K562 (cell line): ENCODE measurements at regions not wholly inside any gene's neighbourhood (a gene's known extent, or its start where the extent isn't known, plus 50 kb on each side); places are given as distances from the start of the nearest gene placed in this dataset.

Experiments
- ARID4B ChIP-seq: sonication (generic); formaldehyde crosslinking; IDR thresholded peaks from 2 replicates; pipeline ENCODE4 v1.8.0; 2022; ENCODE audit warnings: mild to moderate bottlenecking, missing genetic modification reagents
- CTCF ChIP-seq, 3 experiments: IDR thresholded peaks in 2 of 3; conservative IDR thresholded peaks in 1 of 3; 2 replicates each; pipeline ENCODE4 v1.5.1; 2011 to 2012; ENCODE audit warnings: low read length in 3 of 3, mild to moderate bottlenecking in 3 of 3, control low read depth in 2 of 3, improper control_type of control experiment in 1 of 3, inconsistent platforms in 1 of 3, low read depth in 1 of 3, mixed read lengths in 1 of 3, moderate library complexity in 1 of 3; ENCODE audit not compliant: insufficient read depth in 2 of 3
- ESRRA ChIP-seq: fragments of 450-650 bp; IDR thresholded peaks from 2 replicates; pipeline ENCODE4 v1.6.1; 2014; ENCODE audit warnings: low read depth, mild to moderate bottlenecking, moderate library complexity, borderline replicate concordance
- HMGXB4 ChIP-seq: sonication (generic); formaldehyde crosslinking; IDR thresholded peaks from 2 replicates; pipeline ENCODE4 v1.8.1; 2023; ENCODE audit warnings: mild to moderate bottlenecking, missing genetic modification reagents
- MTA3 ChIP-seq: fragments of 450-650 bp; formaldehyde crosslinking; IDR thresholded peaks from 2 replicates; pipeline ENCODE4 v1.6.1; 2017; ENCODE audit warnings: mild to moderate bottlenecking, borderline replicate concordance
- NFXL1 ChIP-seq: fragments of 450-650 bp; formaldehyde crosslinking; IDR thresholded peaks from 2 replicates; pipeline ENCODE4 v1.4.0; 2021; ENCODE audit warnings: mild to moderate bottlenecking
- SAP30 ChIP-seq: fragments of 200-600 bp; sonication (generic); IDR thresholded peaks from 2 replicates; pipeline ENCODE4 v1.6.1; 2012; ENCODE audit warnings: borderline replicate concordance, low read depth, mild to moderate bottlenecking, moderate library complexity, low read length, control low read depth, inconsistent platforms; ENCODE audit not compliant: insufficient read depth, poor library complexity, severe bottlenecking
- SRF ChIP-seq, 2 experiments: fragments of 250-450, 450-650 bp in 1 of 2; sonication (Bioruptor Pico) in 1 of 2; sonication (generic) in 1 of 2; formaldehyde crosslinking; IDR thresholded peaks; 2 replicates each; pipeline versions ENCODE4 v1.5.0 to v1.5.1; 2020 to 2022; ENCODE audit warnings: mild to moderate bottlenecking in 1 of 2, missing genetic modification reagents in 1 of 2
- TEAD4 ChIP-seq, 2 experiments: sonication (generic) in 1 of 2; formaldehyde crosslinking in 1 of 2; IDR thresholded peaks; 2 replicates each; pipeline versions ENCODE4 v1.6.1 to v1.8.0; 2012 to 2022; ENCODE audit warnings: borderline replicate concordance in 1 of 2, inconsistent platforms in 1 of 2, low read length in 1 of 2, mild to moderate bottlenecking in 1 of 2, missing genetic modification reagents in 1 of 2
- UBTF ChIP-seq, 2 experiments: IDR thresholded peaks; 2 replicates each; pipeline ENCODE4 v1.6.1; 2012; ENCODE audit warnings: improper control_type of control experiment in 2 of 2, low read depth in 2 of 2, low read length in 2 of 2, borderline replicate concordance in 1 of 2
- YBX1 ChIP-seq: fragments of 450-650 bp; IDR thresholded peaks from 2 replicates; pipeline ENCODE4 v1.7.1; 2016; ENCODE audit warnings: mild to moderate bottlenecking
- ZNF133 ChIP-seq: fragments of 250-450 bp; sonication (Bioruptor Pico); IDR thresholded peaks from 2 replicates; pipeline ENCODE4 v1.4.0; 2020; ENCODE audit warnings: mild to moderate bottlenecking

GRCh38 chr5:128798871-128799270, 166.4 kb upstream of the SLC27A6 start:
- TF ChIP-seq SRF (CRISPR knock-in tag; IDR thresholded peaks at IDR 0.05) = no peak
- TF ChIP-seq CTCF (IDR thresholded peaks at IDR 0.05 in 2 of 3, conservative IDR thresholded peaks at IDR 0.05 in 1 of 3; ENCODE audit: insufficient read depth in 2 of 3, low read depth in 1 of 3, low read length in 3 of 3) = no peak
- no peak for TF ChIP-seq MTA3
- TF ChIP-seq HMGXB4 (CRISPR knock-in tag) = no peak
- TF ChIP-seq UBTF (IDR thresholded peaks at IDR 0.05; ENCODE audit: borderline replicate concordance in 1 of 2, low read depth in 2 of 2, low read length in 2 of 2) = no peak
- no peak for TF ChIP-seq ARID4B (CRISPR knock-in tag)
- no peak for TF ChIP-seq TEAD4 (IDR thresholded peaks at IDR 0.05; ENCODE audit: low read length)
- TF ChIP-seq TEAD4 (CRISPR knock-in tag; IDR thresholded peaks at IDR 0.05; ENCODE audit: borderline replicate concordance) = no peak
- no peak for TF ChIP-seq NFXL1 (CRISPR knock-in tag)
- no peak for TF ChIP-seq ZNF133 (CRISPR knock-in tag)
- no peak for TF ChIP-seq ESRRA
- no peak for TF ChIP-seq SAP30
- no peak for TF ChIP-seq YBX1
